PC-3 (cell line): ENCODE measurements at regions not wholly inside any gene's neighbourhood (a gene's known extent, or its start where the extent isn't known, plus 50 kb on each side); places are given as distances from the start of the nearest gene placed in this dataset.

Experiments
- ATAC-seq: fragments of 200-7000 bp; cut with Tn5 transposase; 2 replicates; pipeline ENCODE4 v1.9.1; 2020; ENCODE audit warnings: mild to moderate bottlenecking, moderate library complexity
- BruUV-seq: library from RNA; stranded (reverse); fragments of 400-500 nt; replicated peaks from 2 replicates; lab custom pipeline; 2021; lab: Mats Ljungman, UMichigan
- CTCF ChIA-PET: fragments of 300-600 bp; sonication (Branson Sonifier 250); formaldehyde crosslinking; loops from one replicate; lab custom pipeline; 2022; ENCODE audit warnings: antibody characterized with exemption; lab: Charles Lee
- POLR2A ChIA-PET: fragments of 300-600 bp; sonication (Branson Sonifier 250); formaldehyde crosslinking; loops from one replicate; lab custom pipeline; 2022; ENCODE audit warnings: antibody characterized with exemption; ENCODE audit not compliant: unreplicated experiment; lab: Charles Lee
- DNase-seq: peaks from one replicate; pipeline ENCODE4 v3.0.0-alpha.2; 2015
- H2AFZ ChIP-seq: fragments of 300-600 bp; sonication (generic); 2 replicates; pipeline ENCODE4 v1.6.0; 2016; ENCODE audit warnings: antibody characterized with exemption, low read length
- H3F3A ChIP-seq: fragments of 300-600 bp; sonication (generic); one replicate; pipeline ENCODE4 v1.6.0; 2017; ENCODE audit warnings: antibody characterized with exemption, low read length, control low read depth, mild to moderate bottlenecking; ENCODE audit not compliant: unreplicated experiment
- H3K27ac ChIP-seq: fragments of 300-600 bp; sonication (generic); 2 replicates; pipeline ENCODE4 v1.5.1; 2016; ENCODE audit warnings: mild to moderate bottlenecking, low read length
- H3K27me3 ChIP-seq: fragments of 300-600 bp; sonication (generic); 2 replicates; pipeline ENCODE4 v1.6.1; 2016; ENCODE audit warnings: low read length, mixed read lengths
- H3K36me3 ChIP-seq: fragments of 300-600 bp; sonication (generic); 2 replicates; pipeline ENCODE4 v1.6.1; 2016; ENCODE audit warnings: low read depth, mixed run types, low read length, mixed read lengths
- H3K4me1 ChIP-seq: fragments of 300-600 bp; sonication (generic); 2 replicates; pipeline ENCODE4 v1.5.1; 2016; ENCODE audit warnings: low read length; ENCODE audit not compliant: insufficient read depth
- H3K4me2 ChIP-seq: fragments of 300-600 bp; sonication (generic); 2 replicates; pipeline ENCODE4 v1.6.0; 2016; ENCODE audit warnings: low read length
- H3K4me3 ChIP-seq: fragments of 300-600 bp; sonication (generic); 2 replicates; pipeline ENCODE4 v1.5.1; 2016; ENCODE audit warnings: mild to moderate bottlenecking, low read length, mixed read lengths
- H3K79me2 ChIP-seq: fragments of 300-600 bp; sonication (generic); 2 replicates; pipeline ENCODE4 v1.6.1; 2017; ENCODE audit warnings: low read length, mixed read lengths
- H3K9ac ChIP-seq: fragments of 300-600 bp; sonication (generic); 2 replicates; pipeline ENCODE4 v1.6.0; 2016; ENCODE audit warnings: mild to moderate bottlenecking, low read length
- H3K9me2 ChIP-seq: fragments of 300-600 bp; sonication (generic); replicated peaks from 2 replicates; pipeline ENCODE4 v1.6.1; 2016; ENCODE audit warnings: mixed run types, low read length, mixed read lengths
- H3K9me3 ChIP-seq: fragments of 300-600 bp; sonication (generic); 2 replicates; pipeline ENCODE4 v1.6.1; 2016; ENCODE audit warnings: low read length, mixed read lengths
- H4K20me1 ChIP-seq: fragments of 300-600 bp; sonication (generic); 2 replicates; pipeline ENCODE4 v1.6.1; 2016; ENCODE audit warnings: low read length, mixed read lengths
- CTCF ChIP-seq: fragments of 300-600 bp; sonication (generic); conservative IDR thresholded peaks from 2 replicates; pipeline ENCODE4 v1.5.1; 2017; ENCODE audit warnings: antibody characterized with exemption, low read depth, mild to moderate bottlenecking, low read length
- EZH2 ChIP-seq: fragments of 300-600 bp; sonication (generic); IDR thresholded peaks from one replicate; pipeline ENCODE4 v1.6.1; 2017; ENCODE audit warnings: antibody characterized with exemption, mild to moderate bottlenecking, low read length; ENCODE audit not compliant: unreplicated experiment
- EZH2phosphoT487 ChIP-seq: fragments of 300-600 bp; sonication (generic); IDR thresholded peaks from 2 replicates; pipeline ENCODE4 v1.6.1; 2018; ENCODE audit warnings: mild to moderate bottlenecking, antibody characterized with exemption, low read length, borderline replicate concordance
- intact Hi-C: fragments of 100-400 bp; cut with micrococcal nuclease; formaldehyde crosslinking; loops from 2 replicates; pipeline ENCODE4 v1.9.0; 2023

DNA sequence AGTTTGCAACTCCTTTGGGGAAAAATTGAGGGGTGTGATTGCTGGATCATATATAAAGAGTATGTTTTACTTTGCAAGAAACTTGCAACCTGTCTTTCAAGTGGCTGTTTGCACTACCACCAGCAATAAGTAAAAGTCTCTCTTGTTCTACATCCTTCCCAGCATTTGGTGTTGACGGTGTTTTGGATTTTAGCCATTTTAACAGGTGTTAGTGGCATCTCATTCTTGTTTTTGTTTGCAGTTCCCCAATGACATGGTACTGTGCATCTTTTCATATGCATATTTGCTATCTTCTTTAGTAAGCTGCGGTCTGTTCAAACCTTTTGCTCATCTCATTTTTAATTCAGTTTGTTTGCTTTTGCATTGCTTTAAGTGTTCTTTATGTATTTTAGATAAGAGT lies 535.5 kb downstream of the LRRIQ3 start:
- Histone ChIP-seq H3K9ac (no peak overlapping the region), H3K4me1 (no peaks in the 10 kb centered on the region), H3F3A (no peaks in the 10 kb centered on the region), H4K20me1 (no peaks in the 10 kb centered on the region), H3K36me3 (no peaks in the 10 kb centered on the region), H3K4me2 (no peak overlapping the region), H3K9me2 (no peaks in the 10 kb centered on the region), H3K4me3 (no peak overlapping the region), H2AFZ (no peak overlapping the region), H3K9me3 (no peaks in the 10 kb centered on the region), H3K27me3 (no peaks in the 10 kb centered on the region), H3K27ac (no peak overlapping the region), H3K79me2 (no peaks in the 10 kb centered on the region)
- BruUV-seq = no TSS peak
- DNase-seq (no peak), ATAC-seq (no peak)
- POLR2A ChIA-PET = no interaction called here
- CTCF ChIA-PET = no interaction called here
- TF ChIP-seq EZH2phosphoT487 (no peak), EZH2 (no peak), CTCF (no peak)
- intact Hi-C loops = no loop called here

DNA sequence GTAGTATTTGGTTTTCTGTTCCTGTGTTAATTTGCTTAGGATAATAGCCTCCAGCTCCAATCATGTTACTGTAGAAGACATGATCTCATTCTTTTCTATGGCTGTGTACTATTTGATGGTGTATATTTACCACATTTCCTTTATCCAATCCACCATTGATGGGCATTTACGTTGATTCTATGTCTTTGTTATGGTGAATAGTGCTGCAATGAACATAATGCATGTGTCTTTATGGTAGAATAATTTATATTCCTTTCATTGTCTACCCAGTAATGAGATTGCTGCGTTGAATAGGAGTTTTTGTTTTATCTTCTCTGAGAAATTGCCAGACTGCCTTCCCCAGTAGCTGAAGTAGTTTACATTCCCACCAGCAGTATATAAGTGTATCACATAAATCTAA lies 538.8 kb downstream of the LRRIQ3 start:
- no peaks in the 10 kb centered on the region for H3K4me1 ChIP-seq
- H3K36me3 ChIP-seq = no peaks in the 10 kb centered on the region
- H2AFZ ChIP-seq = no peak overlapping the region
- H3K27ac ChIP-seq = no peak overlapping the region
- H3K79me2 ChIP-seq = no peaks in the 10 kb centered on the region
- intact Hi-C loops = no loop called here
- no peaks in the 10 kb centered on the region for H3K9me3 ChIP-seq
- no peak overlapping the region for H3K4me3 ChIP-seq
- CTCF ChIA-PET = no interaction called here
- no peaks in the 10 kb centered on the region for H3K9me2 ChIP-seq
- no peaks in the 10 kb centered on the region for H3K27me3 ChIP-seq
- H3K4me2 ChIP-seq = no peak overlapping the region
- DNase-seq = no peak
- BruUV-seq = no TSS peak
- no peak for ATAC-seq
- H4K20me1 ChIP-seq = no peaks in the 10 kb centered on the region
- no peak for TF ChIP-seq EZH2phosphoT487
- no peak for TF ChIP-seq CTCF
- TF ChIP-seq EZH2 = no peak
- no peak overlapping the region for H3K9ac ChIP-seq
- POLR2A ChIA-PET = no interaction called here
- H3F3A ChIP-seq = no peaks in the 10 kb centered on the region

DNA sequence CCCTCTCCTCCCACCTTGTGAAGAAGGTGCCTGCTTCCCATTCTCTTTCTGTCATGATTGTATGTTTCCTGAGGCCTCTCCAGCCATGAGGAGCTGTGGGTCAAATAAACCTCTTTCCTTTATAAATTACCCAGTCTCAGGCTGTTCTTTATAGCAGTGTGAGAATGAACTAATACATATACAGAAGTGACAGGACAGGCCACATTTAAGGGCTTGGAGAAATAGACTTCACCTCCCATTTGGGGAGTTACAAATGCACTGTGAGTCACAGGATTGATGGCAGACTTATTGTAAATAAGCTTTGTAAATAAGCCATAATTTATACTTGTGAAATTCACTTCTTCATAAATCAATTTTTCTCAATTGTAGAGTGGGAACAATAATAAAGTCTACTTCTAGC lies 543.3 kb downstream of the LRRIQ3 start:
- Histone ChIP-seq H3K36me3 (no peaks in the 10 kb centered on the region), H4K20me1 (no peaks in the 10 kb centered on the region), H2AFZ (no peak overlapping the region), H3K79me2 (no peaks in the 10 kb centered on the region), H3K4me3 (no peak overlapping the region), H3K27ac (no peak overlapping the region), H3K9me2 (no peaks in the 10 kb centered on the region), H3K9ac (no peak overlapping the region), H3K27me3 (no peaks in the 10 kb centered on the region; the same call in 1 of the 2 replicates), H3K4me1 (no peaks in the 10 kb centered on the region), H3K4me2 (no peak overlapping the region), H3F3A (no peaks in the 10 kb centered on the region), H3K9me3 (no peaks in the 10 kb centered on the region)
- TF ChIP-seq EZH2phosphoT487 (no peak), CTCF (no peak), EZH2 (no peak)
- POLR2A ChIA-PET = no interaction called here
- DNase-seq (no peak), ATAC-seq (no peak)
- BruUV-seq = no TSS peak
- intact Hi-C loops = no loop called here
- CTCF ChIA-PET = no interaction called here
